AG04450 (cell line): ENCODE measurements at regions not wholly inside any gene's neighbourhood (a gene's known extent, or its start where the extent isn't known, plus 50 kb on each side); places are given as distances from the start of the nearest gene placed in this dataset.

Experiments
- CTCF ChIA-PET: fragments of 300-600, 350-600 bp; formaldehyde crosslinking; extraction: SDS; loops from one replicate; lab custom pipeline; 2022; ENCODE audit warnings: antibody characterized with exemption, inconsistent platforms; lab: Charles Lee
- POLR2A ChIA-PET: fragments of 350-600 bp; formaldehyde crosslinking; extraction: SDS; loops from one replicate; lab custom pipeline; 2021; ENCODE audit warnings: antibody characterized with exemption, inconsistent platforms; lab: Yijun Ruan, JAX
- DNase-seq: peaks from one replicate; pipeline ENCODE4 v3.0.0-alpha.2; 2011; ENCODE audit warnings: low read depth, low spot score
- H3K27ac ChIP-seq: one replicate; pipeline ENCODE4 v1.5.1; 2012; ENCODE audit warnings: low read depth, low read length, control low read depth
- H3K27me3 ChIP-seq: one replicate; pipeline ENCODE4 v1.6.0; 2012; ENCODE audit warnings: low read length; ENCODE audit not compliant: control insufficient read depth, insufficient read depth
- H3K4me3 ChIP-seq: 2 replicates; pipeline ENCODE4 v1.5.1; 2011; ENCODE audit warnings: mild to moderate bottlenecking, low read depth, low read length, control low read depth
- H3K9me3 ChIP-seq: 2 replicates; pipeline ENCODE4 v1.5.1; 2012; ENCODE audit warnings: low read length; ENCODE audit not compliant: control insufficient read depth, insufficient read depth
- TF ChIP-seq, protein P1 (sequence below): IDR thresholded peaks from 2 replicates; pipeline ENCODE4 v1.5.1; 2011; ENCODE audit warnings: low read depth, low read length, control low read depth, inconsistent platforms

GRCh38 chr9:13646500-13647021 lies 367.1 kb upstream of the MPDZ start:
- H3K9me3 ChIP-seq, result no peaks in the 10 kb centered on the region
- no peak for DNase-seq
- CTCF ChIA-PET, result interaction anchor here (0.7 kb wide), 1 partner anchor 88 kb away, joined by 4 read pairs; no protein-coding TSS in a partner anchor
- no peak overlapping the region for H3K4me3 ChIP-seq
- no peak overlapping the region for H3K27ac ChIP-seq
- TF ChIP-seq, protein P1, sequence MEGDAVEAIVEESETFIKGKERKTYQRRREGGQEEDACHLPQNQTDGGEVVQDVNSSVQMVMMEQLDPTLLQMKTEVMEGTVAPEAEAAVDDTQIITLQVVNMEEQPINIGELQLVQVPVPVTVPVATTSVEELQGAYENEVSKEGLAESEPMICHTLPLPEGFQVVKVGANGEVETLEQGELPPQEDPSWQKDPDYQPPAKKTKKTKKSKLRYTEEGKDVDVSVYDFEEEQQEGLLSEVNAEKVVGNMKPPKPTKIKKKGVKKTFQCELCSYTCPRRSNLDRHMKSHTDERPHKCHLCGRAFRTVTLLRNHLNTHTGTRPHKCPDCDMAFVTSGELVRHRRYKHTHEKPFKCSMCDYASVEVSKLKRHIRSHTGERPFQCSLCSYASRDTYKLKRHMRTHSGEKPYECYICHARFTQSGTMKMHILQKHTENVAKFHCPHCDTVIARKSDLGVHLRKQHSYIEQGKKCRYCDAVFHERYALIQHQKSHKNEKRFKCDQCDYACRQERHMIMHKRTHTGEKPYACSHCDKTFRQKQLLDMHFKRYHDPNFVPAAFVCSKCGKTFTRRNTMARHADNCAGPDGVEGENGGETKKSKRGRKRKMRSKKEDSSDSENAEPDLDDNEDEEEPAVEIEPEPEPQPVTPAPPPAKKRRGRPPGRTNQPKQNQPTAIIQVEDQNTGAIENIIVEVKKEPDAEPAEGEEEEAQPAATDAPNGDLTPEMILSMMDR, result no peak
- H3K27me3 ChIP-seq, result no peaks in the 10 kb centered on the region
- POLR2A ChIA-PET, result no interaction called here

- POLR2A ChIA-PET, result no interaction called here
- Histone ChIP-seq H3K4me3 (no peak overlapping the region), H3K27me3 (no peaks in the 10 kb centered on the region), H3K27ac (no peak overlapping the region), H3K9me3 (no peaks in the 10 kb centered on the region)
- TF ChIP-seq, protein P1, result no peak
- CTCF ChIA-PET, result interaction anchor here (0.6 kb wide), 1 partner anchor 66 kb away, joined by 3 read pairs; no protein-coding TSS in a partner anchor
- DNase-seq, result no peak
Measured at GRCh38 chr9:13645557-13645956, 366.1 kb upstream of the MPDZ start.

DNA sequence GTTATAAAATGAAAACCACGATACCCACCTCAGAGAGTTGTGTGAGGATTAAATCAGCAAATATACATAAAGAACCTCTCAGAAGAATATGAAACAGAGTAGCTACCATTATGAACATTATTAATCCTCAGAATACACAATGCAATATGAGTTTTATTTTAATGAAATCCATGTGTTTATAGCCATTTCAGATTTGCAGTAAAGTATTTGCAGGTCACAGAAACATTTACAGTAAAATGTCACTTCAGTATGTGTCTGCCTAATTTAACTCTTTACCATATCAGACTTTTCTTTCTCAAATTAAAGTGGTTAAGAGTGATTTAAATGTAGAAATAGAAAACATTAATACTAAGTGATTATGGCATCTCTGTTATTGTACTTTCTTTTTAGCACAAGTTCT lies 365.2 kb upstream of the MPDZ start:
- ChIA-PET CTCF (no interaction called here), POLR2A (no interaction called here)
- Histone ChIP-seq H3K4me3 (no peak overlapping the region), H3K27me3 (no peaks in the 10 kb centered on the region), H3K9me3 (no peaks in the 10 kb centered on the region), H3K27ac (no peak overlapping the region)
- TF ChIP-seq, protein P1, result no peak
- DNase-seq, result no peak

DNA sequence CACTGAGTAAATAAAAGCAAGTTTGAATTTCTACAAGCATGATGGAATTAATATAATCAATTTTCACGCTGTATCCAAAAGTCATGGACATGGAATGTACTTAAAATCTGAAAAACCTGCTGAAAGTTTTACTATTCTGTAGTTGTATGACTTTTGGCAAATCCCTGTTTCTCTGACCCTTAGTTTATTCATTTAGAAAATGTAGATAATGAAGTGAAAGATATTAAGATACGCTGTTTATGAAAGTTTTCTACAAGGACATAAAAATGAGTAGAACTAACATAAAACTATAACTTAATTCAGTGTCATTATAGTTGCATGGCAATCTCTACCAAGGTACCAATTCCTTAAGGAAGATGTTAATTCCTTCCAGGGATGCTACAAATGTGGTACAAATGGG lies 363.2 kb upstream of the MPDZ start:
- POLR2A ChIA-PET, result no interaction called here

DNA sequence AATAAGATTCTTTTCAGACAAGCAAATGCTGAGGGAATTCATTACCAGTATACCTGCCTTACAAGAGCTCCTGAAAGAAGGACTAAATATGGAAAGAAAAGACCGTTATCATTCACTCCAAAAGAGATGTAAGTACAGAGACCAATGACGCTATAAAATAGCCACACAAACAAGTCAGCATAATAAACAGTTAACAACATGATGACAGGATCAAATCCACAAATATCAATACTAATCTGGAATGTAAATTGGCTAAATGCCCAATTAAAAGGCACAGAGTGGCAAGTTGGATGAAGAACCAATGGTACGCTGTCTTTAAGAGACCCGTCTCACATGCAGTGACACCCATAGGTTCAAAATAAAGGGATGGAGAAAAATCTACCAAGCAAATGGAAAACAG lies 349.6 kb upstream of the MPDZ start:
- no peak for DNase-seq
- TF ChIP-seq, protein P1, result no peak
- Histone ChIP-seq H3K27ac (no peak overlapping the region), H3K9me3 (no peaks in the 10 kb centered on the region), H3K4me3 (no peak overlapping the region), H3K27me3 (no peaks in the 10 kb centered on the region)
- ChIA-PET CTCF (no interaction called here), POLR2A (no interaction called here)

More for the DNA sequence above, 363.2 kb upstream of the MPDZ start:
- no peak overlapping the region for H3K27ac ChIP-seq
- CTCF ChIA-PET, result no interaction called here
- TF ChIP-seq, protein P1, result no peak
- no peak overlapping the region for H3K4me3 ChIP-seq
- no peaks in the 10 kb centered on the region for H3K27me3 ChIP-seq
- DNase-seq, result no peak
- H3K9me3 ChIP-seq, result no peaks in the 10 kb centered on the region
